ENCODE measurements at regions not wholly inside any gene's neighbourhood (a gene's known extent, or its start where the extent isn't known, plus 50 kb on each side); places are given as distances from the start of the nearest gene placed in this dataset.
A peak's percentile ranks its signal among the peaks of the same experiment; 100 is the strongest.
"Not testable (repeated sequence)": the region's sequence is repeated elsewhere in the genome, so short reads cannot be mapped to it uniquely, and the experiment has no call there.

- no peak for DNase-seq (ENCODE audit: low spot score)
Measured at GRCh38 chr4:128451270-128451905, 163.8 kb upstream of the PGRMC2 start.

GRCh38 chr4:128450326-128451120, 162.9 kb upstream of the PGRMC2 start:
- DNase-seq (ENCODE audit: low spot score) = no peak

GRCh38 chr4:128449251-128449650, 161.6 kb upstream of the PGRMC2 start:
- no peak for DNase-seq (ENCODE audit: low spot score)

- no peak for DNase-seq (ENCODE audit: low spot score)
Measured at GRCh38 chr4:128444544-128445302, 157.1 kb upstream of the PGRMC2 start.

- DNase-seq (ENCODE audit: low spot score) = no peak
Measured at GRCh38 chr4:128440923-128441322, 153.3 kb upstream of the PGRMC2 start.

- DNase-seq (ENCODE audit: low spot score) = not testable (repeated sequence)
Measured at GRCh38 chr4:128437023-128437422, 149.4 kb upstream of the PGRMC2 start.

GRCh38 chr4:128429023-128429613, 141.5 kb upstream of the PGRMC2 start:
- not testable (repeated sequence) for DNase-seq (ENCODE audit: low spot score)

GRCh38 chr4:128428397-128428796, 140.8 kb upstream of the PGRMC2 start:
- DNase-seq (ENCODE audit: low spot score) = no peak

GRCh38 chr4:128427832-128428366, 140.3 kb upstream of the PGRMC2 start:
- DNase-seq (ENCODE audit: low spot score) = peak; percentile 61

- DNase-seq (ENCODE audit: low spot score) = no peak
Measured at GRCh38 chr4:128424527-128425497, 137.2 kb upstream of the PGRMC2 start.

GRCh38 chr4:128422296-128422695, 134.7 kb upstream of the PGRMC2 start:
- DNase-seq (ENCODE audit: low spot score) = not testable (repeated sequence)

GRCh38 chr4:128416921-128417320, 129.3 kb upstream of the PGRMC2 start:
- DNase-seq (ENCODE audit: low spot score) = no peak

- no peak for DNase-seq (ENCODE audit: low spot score)
Measured at GRCh38 chr4:128410037-128410436, 122.4 kb upstream of the PGRMC2 start.

GRCh38 chr4:128403586-128403985, 116.0 kb upstream of the PGRMC2 start:
- DNase-seq (ENCODE audit: low spot score) = no peak

GRCh38 chr4:128394778-128395177, 107.2 kb upstream of the PGRMC2 start:
- DNase-seq (ENCODE audit: low spot score) = peak; percentile 69

- DNase-seq (ENCODE audit: low spot score) = peak; percentile 34
Measured at GRCh38 chr4:128393101-128393704, 105.6 kb upstream of the PGRMC2 start.

- DNase-seq (ENCODE audit: low spot score) = no peak
Measured at GRCh38 chr4:128390475-128390996, 102.9 kb upstream of the PGRMC2 start.

- no peak for DNase-seq (ENCODE audit: low spot score)
Measured at GRCh38 chr4:128388796-128389195, 101.2 kb upstream of the PGRMC2 start.

- DNase-seq (ENCODE audit: low spot score) = no peak
Measured at GRCh38 chr4:128388352-128388630, 100.7 kb upstream of the PGRMC2 start.

- DNase-seq (ENCODE audit: low spot score) = no peak
Measured at GRCh38 chr4:128387600-128388351, 100.2 kb upstream of the PGRMC2 start.
